Suprapubic skin (tissue), 3 donors: ENCODE measurements at regions not wholly inside any gene's neighbourhood (a gene's known extent, or its start where the extent isn't known, plus 50 kb on each side); places are given as distances from the start of the nearest gene placed in this dataset.

ENCODE experiments used
- CTCF ChIP-seq, 2 donors: fragments of 200-600 bp in 1 of 2; fragments of 450-650 bp in 1 of 2; sonication (generic) in 1 of 2; IDR thresholded peaks; one replicate each; pipeline ENCODE4 v1.5.1; 2016 to 2019; ENCODE audit warnings: antibody characterized with exemption in 2 of 2, mild to moderate bottlenecking in 1 of 2, moderate library complexity in 1 of 2
- POLR2A ChIP-seq, 2 donors: fragments of 450-650 bp; IDR thresholded peaks; one replicate each; pipeline ENCODE4 v1.6.1; 2017; ENCODE audit warnings: antibody characterized with exemption in 2 of 2, mild to moderate bottlenecking in 2 of 2, moderate library complexity in 2 of 2

- no peak for TF ChIP-seq CTCF (IDR thresholded peaks at IDR 0.05)
- TF ChIP-seq POLR2A (IDR thresholded peaks at IDR 0.05): no peak
Measured at GRCh38 chr20:52313341-52313963, 121.9 kb upstream of the ZFP64 start.
